PC-3 (cell line): ENCODE measurements at regions not wholly inside any gene's neighbourhood (a gene's known extent, or its start where the extent isn't known, plus 50 kb on each side); places are given as distances from the start of the nearest gene placed in this dataset.

Source experiments
- ATAC-seq: fragments of 200-7000 bp; cut with Tn5 transposase; 2 replicates; pipeline ENCODE4 v1.9.1; 2020; ENCODE audit warnings: mild to moderate bottlenecking, moderate library complexity
- BruUV-seq: library from RNA; stranded (reverse); fragments of 400-500 nt; replicated peaks from 2 replicates; lab custom pipeline; 2021; lab: Mats Ljungman, UMichigan
- CTCF ChIA-PET: fragments of 300-600 bp; sonication (Branson Sonifier 250); formaldehyde crosslinking; loops from one replicate; lab custom pipeline; 2022; ENCODE audit warnings: antibody characterized with exemption; lab: Charles Lee
- POLR2A ChIA-PET: fragments of 300-600 bp; sonication (Branson Sonifier 250); formaldehyde crosslinking; loops from one replicate; lab custom pipeline; 2022; ENCODE audit warnings: antibody characterized with exemption; ENCODE audit not compliant: unreplicated experiment; lab: Charles Lee
- DNase-seq: peaks from one replicate; pipeline ENCODE4 v3.0.0-alpha.2; 2015
- H2AFZ ChIP-seq: fragments of 300-600 bp; sonication (generic); 2 replicates; pipeline ENCODE4 v1.6.0; 2016; ENCODE audit warnings: antibody characterized with exemption, low read length
- H3F3A ChIP-seq: fragments of 300-600 bp; sonication (generic); one replicate; pipeline ENCODE4 v1.6.0; 2017; ENCODE audit warnings: antibody characterized with exemption, low read length, control low read depth, mild to moderate bottlenecking; ENCODE audit not compliant: unreplicated experiment
- H3K27ac ChIP-seq: fragments of 300-600 bp; sonication (generic); 2 replicates; pipeline ENCODE4 v1.5.1; 2016; ENCODE audit warnings: mild to moderate bottlenecking, low read length
- H3K27me3 ChIP-seq: fragments of 300-600 bp; sonication (generic); 2 replicates; pipeline ENCODE4 v1.6.1; 2016; ENCODE audit warnings: low read length, mixed read lengths
- H3K36me3 ChIP-seq: fragments of 300-600 bp; sonication (generic); 2 replicates; pipeline ENCODE4 v1.6.1; 2016; ENCODE audit warnings: low read depth, mixed run types, low read length, mixed read lengths
- H3K4me1 ChIP-seq: fragments of 300-600 bp; sonication (generic); 2 replicates; pipeline ENCODE4 v1.5.1; 2016; ENCODE audit warnings: low read length; ENCODE audit not compliant: insufficient read depth
- H3K4me2 ChIP-seq: fragments of 300-600 bp; sonication (generic); 2 replicates; pipeline ENCODE4 v1.6.0; 2016; ENCODE audit warnings: low read length
- H3K4me3 ChIP-seq: fragments of 300-600 bp; sonication (generic); 2 replicates; pipeline ENCODE4 v1.5.1; 2016; ENCODE audit warnings: mild to moderate bottlenecking, low read length, mixed read lengths
- H3K79me2 ChIP-seq: fragments of 300-600 bp; sonication (generic); 2 replicates; pipeline ENCODE4 v1.6.1; 2017; ENCODE audit warnings: low read length, mixed read lengths
- H3K9ac ChIP-seq: fragments of 300-600 bp; sonication (generic); 2 replicates; pipeline ENCODE4 v1.6.0; 2016; ENCODE audit warnings: mild to moderate bottlenecking, low read length
- H3K9me2 ChIP-seq: fragments of 300-600 bp; sonication (generic); replicated peaks from 2 replicates; pipeline ENCODE4 v1.6.1; 2016; ENCODE audit warnings: mixed run types, low read length, mixed read lengths
- H3K9me3 ChIP-seq: fragments of 300-600 bp; sonication (generic); 2 replicates; pipeline ENCODE4 v1.6.1; 2016; ENCODE audit warnings: low read length, mixed read lengths
- H4K20me1 ChIP-seq: fragments of 300-600 bp; sonication (generic); 2 replicates; pipeline ENCODE4 v1.6.1; 2016; ENCODE audit warnings: low read length, mixed read lengths
- CTCF ChIP-seq: fragments of 300-600 bp; sonication (generic); conservative IDR thresholded peaks from 2 replicates; pipeline ENCODE4 v1.5.1; 2017; ENCODE audit warnings: antibody characterized with exemption, low read depth, mild to moderate bottlenecking, low read length
- EZH2 ChIP-seq: fragments of 300-600 bp; sonication (generic); IDR thresholded peaks from one replicate; pipeline ENCODE4 v1.6.1; 2017; ENCODE audit warnings: antibody characterized with exemption, mild to moderate bottlenecking, low read length; ENCODE audit not compliant: unreplicated experiment
- EZH2phosphoT487 ChIP-seq: fragments of 300-600 bp; sonication (generic); IDR thresholded peaks from 2 replicates; pipeline ENCODE4 v1.6.1; 2018; ENCODE audit warnings: mild to moderate bottlenecking, antibody characterized with exemption, low read length, borderline replicate concordance
- intact Hi-C: fragments of 100-400 bp; cut with micrococcal nuclease; formaldehyde crosslinking; loops from 2 replicates; pipeline ENCODE4 v1.9.0; 2023

- Histone ChIP-seq H3K4me2 (no peak overlapping the region), H3K27ac (no peak overlapping the region), H3F3A (no peaks in the 10 kb centered on the region), H3K27me3 (no peaks in the 10 kb centered on the region), H3K36me3 (no peaks in the 10 kb centered on the region), H3K9me3 (no peaks in the 10 kb centered on the region), H3K9me2 (no peaks in the 10 kb centered on the region), H3K4me1 (no peaks in the 10 kb centered on the region), H3K79me2 (no peaks in the 10 kb centered on the region), H4K20me1 (no peaks in the 10 kb centered on the region), H2AFZ (no peak overlapping the region), H3K4me3 (no peak overlapping the region), H3K9ac (no peak overlapping the region)
- ChIA-PET CTCF (interaction anchor here (0.5 kb wide), 1 partner anchor 76 kb away, joined by 5 read pairs; no protein-coding TSS in a partner anchor), POLR2A (no interaction called here)
- intact Hi-C loops, result no loop called here
- BruUV-seq, result no TSS peak
- DNase-seq, result no peak
- TF ChIP-seq EZH2, result no peak
- TF ChIP-seq EZH2phosphoT487, result no peak
- no peak for TF ChIP-seq CTCF
- no peak for ATAC-seq
Measured at GRCh38 chr16:87156195-87156594, 161.0 kb downstream of the C16orf95 start.

GRCh38 chr16:87160234-87160636, 157.0 kb downstream of the C16orf95 start:
- no peak overlapping the region for H2AFZ ChIP-seq
- intact Hi-C loops, result no loop called here

More at GRCh38 chr16:87160234-87160636, 157.0 kb downstream of the C16orf95 start:
- H3K27ac ChIP-seq, result no peak overlapping the region
- no peak for DNase-seq
- no peak overlapping the region for H3K4me2 ChIP-seq
- H3K79me2 ChIP-seq, result no peaks in the 10 kb centered on the region
- ChIA-PET CTCF (no interaction called here), POLR2A (no interaction called here)
- no peaks in the 10 kb centered on the region for H3K27me3 ChIP-seq
- H3K9ac ChIP-seq, result no peak overlapping the region
- no peak for ATAC-seq
- no peak overlapping the region for H3K4me3 ChIP-seq
- no peaks in the 10 kb centered on the region for H3F3A ChIP-seq
- no peaks in the 10 kb centered on the region for H3K9me2 ChIP-seq
- TF ChIP-seq CTCF (no peak), EZH2phosphoT487 (no peak), EZH2 (no peak)
- no peaks in the 10 kb centered on the region for H4K20me1 ChIP-seq
- H3K4me1 ChIP-seq, result no peaks in the 10 kb centered on the region
- H3K9me3 ChIP-seq, result no peaks in the 10 kb centered on the region
- no peaks in the 10 kb centered on the region for H3K36me3 ChIP-seq
- BruUV-seq, result no TSS peak
